Cerebellar cortex (tissue), 1 donor: ENCODE measurements at regions not wholly inside any gene's neighbourhood (a gene's known extent, or its start where the extent isn't known, plus 50 kb on each side); places are given as distances from the start of the nearest gene placed in this dataset.

Source experiments
- DNase-seq: peaks from one replicate; pipeline ENCODE4 v3.0.0-alpha.2; 2015; ENCODE audit warnings: low spot score

GRCh38 chr7:79868010-79868409 lies 266.6 kb upstream of the GNAI1 start:
- DNase-seq = no peak

- DNase-seq = no peak
Observed at GRCh38 chr7:79862447-79863210, 272.0 kb upstream of the GNAI1 start.

GRCh38 chr7:79855172-79855571 lies 279.5 kb upstream of the GNAI1 start:
- DNase-seq = no peak

GRCh38 chr7:79854621-79855020 lies 280.0 kb upstream of the GNAI1 start:
- DNase-seq = no peak

- no peak for DNase-seq
Observed at GRCh38 chr7:79837915-79838314, 296.7 kb upstream of the GNAI1 start.

GRCh38 chr7:79833616-79834015 lies 301.0 kb upstream of the GNAI1 start:
- DNase-seq = no peak

GRCh38 chr7:79828866-79829265 lies 305.8 kb upstream of the GNAI1 start:
- no peak for DNase-seq

GRCh38 chr7:79823246-79823951 lies 311.2 kb upstream of the GNAI1 start:
- DNase-seq = no peak

- DNase-seq = peak; percentile 62
Observed at GRCh38 chr7:79822620-79823240, 311.9 kb upstream of the GNAI1 start.

GRCh38 chr7:79820387-79820786 lies 314.2 kb upstream of the GNAI1 start:
- peak; percentile 93 for DNase-seq

- no peak for DNase-seq
Observed at GRCh38 chr7:79810916-79811315, 323.7 kb upstream of the GNAI1 start.

GRCh38 chr7:79806161-79806734 lies 328.4 kb upstream of the GNAI1 start:
- peak; percentile 19 for DNase-seq

GRCh38 chr7:79790656-79791262 lies 337.3 kb upstream of the MAGI2 start:
- DNase-seq = no peak

GRCh38 chr7:79789584-79790345 lies 336.3 kb upstream of the MAGI2 start:
- peak; percentile 42 for DNase-seq

- no peak for DNase-seq
Observed at GRCh38 chr7:79787623-79788022, 334.2 kb upstream of the MAGI2 start.

GRCh38 chr7:79787096-79787495 lies 333.6 kb upstream of the MAGI2 start:
- DNase-seq = no peak

- no peak for DNase-seq
Observed at GRCh38 chr7:79786187-79786586, 332.7 kb upstream of the MAGI2 start.

- no peak for DNase-seq
Observed at GRCh38 chr7:79785556-79785955, 332.1 kb upstream of the MAGI2 start.

- no peak for DNase-seq
Observed at GRCh38 chr7:79782906-79783305, 329.4 kb upstream of the MAGI2 start.

- DNase-seq = no peak
Observed at GRCh38 chr7:79782256-79782655, 328.8 kb upstream of the MAGI2 start.

- no peak for DNase-seq
Observed at GRCh38 chr7:79781716-79782115, 328.2 kb upstream of the MAGI2 start.
